NB4 (cell line): ENCODE measurements at regions not wholly inside any gene's neighbourhood (a gene's known extent, or its start where the extent isn't known, plus 50 kb on each side); places are given as distances from the start of the nearest gene placed in this dataset.

Experiments
- CTCF ChIP-seq: IDR thresholded peaks from one replicate; pipeline ENCODE4 v1.5.1; 2012; ENCODE audit warnings: low read depth, low read length
- MAX ChIP-seq: IDR thresholded peaks from 2 replicates; pipeline ENCODE4 v1.6.1; 2011; ENCODE audit warnings: low read depth, low read length
- MYC ChIP-seq: IDR thresholded peaks from 2 replicates; pipeline ENCODE4 v1.6.1; 2011; ENCODE audit warnings: low read depth, low read length
- POLR2A ChIP-seq: IDR thresholded peaks from 2 replicates; pipeline ENCODE4 v1.6.1; 2011; ENCODE audit warnings: mild to moderate bottlenecking; ENCODE audit not compliant: insufficient read length; ENCODE audit errors: extremely low read depth

GRCh38 chr5:173819521-173819920, 68.6 kb upstream of the CPEB4 start:
- TF ChIP-seq POLR2A (no peak), CTCF (no peak), MYC (no peak), MAX (no peak)
